ENCODE measurements at regions not wholly inside any gene's neighbourhood (a gene's known extent, or its start where the extent isn't known, plus 50 kb on each side); places are given as distances from the start of the nearest gene placed in this dataset.

GRCh38 chr10:44843484-44843883, 67.7 kb upstream of the TMEM72 start:
- TF ChIP-seq CTCF (IDR thresholded peaks at IDR 0.05) (no peak), EP300 (IDR thresholded peaks at IDR 0.05) (no peak)
